ENCODE measurements at regions not wholly inside any gene's neighbourhood (a gene's known extent, or its start where the extent isn't known, plus 50 kb on each side); places are given as distances from the start of the nearest gene placed in this dataset.

DNA sequence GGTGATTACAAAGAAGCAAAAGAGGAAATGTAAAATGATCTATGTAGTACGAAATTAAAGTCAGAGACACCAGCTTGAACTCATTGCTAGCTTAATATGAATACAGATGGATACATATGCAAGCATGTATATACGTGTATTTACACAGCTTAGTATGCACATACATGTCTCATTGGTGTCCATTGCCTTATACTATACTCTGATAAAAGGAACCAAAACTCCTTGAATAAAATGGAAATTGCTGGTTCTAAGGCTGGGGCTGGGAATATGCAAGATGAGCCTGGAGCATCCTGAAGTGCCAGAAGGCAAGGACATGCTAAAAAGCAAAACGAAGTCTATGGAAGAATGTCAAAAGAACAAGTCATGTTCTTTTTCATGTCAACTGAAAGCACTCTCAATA lies 1424.4 kb upstream of the SLC39A10 start:
- DNase-seq (ENCODE audit: low spot score) (no peak), ATAC-seq (ENCODE audit: low FRiP score) (no peak)
- TF ChIP-seq, protein P1, sequence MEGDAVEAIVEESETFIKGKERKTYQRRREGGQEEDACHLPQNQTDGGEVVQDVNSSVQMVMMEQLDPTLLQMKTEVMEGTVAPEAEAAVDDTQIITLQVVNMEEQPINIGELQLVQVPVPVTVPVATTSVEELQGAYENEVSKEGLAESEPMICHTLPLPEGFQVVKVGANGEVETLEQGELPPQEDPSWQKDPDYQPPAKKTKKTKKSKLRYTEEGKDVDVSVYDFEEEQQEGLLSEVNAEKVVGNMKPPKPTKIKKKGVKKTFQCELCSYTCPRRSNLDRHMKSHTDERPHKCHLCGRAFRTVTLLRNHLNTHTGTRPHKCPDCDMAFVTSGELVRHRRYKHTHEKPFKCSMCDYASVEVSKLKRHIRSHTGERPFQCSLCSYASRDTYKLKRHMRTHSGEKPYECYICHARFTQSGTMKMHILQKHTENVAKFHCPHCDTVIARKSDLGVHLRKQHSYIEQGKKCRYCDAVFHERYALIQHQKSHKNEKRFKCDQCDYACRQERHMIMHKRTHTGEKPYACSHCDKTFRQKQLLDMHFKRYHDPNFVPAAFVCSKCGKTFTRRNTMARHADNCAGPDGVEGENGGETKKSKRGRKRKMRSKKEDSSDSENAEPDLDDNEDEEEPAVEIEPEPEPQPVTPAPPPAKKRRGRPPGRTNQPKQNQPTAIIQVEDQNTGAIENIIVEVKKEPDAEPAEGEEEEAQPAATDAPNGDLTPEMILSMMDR (IDR thresholded peaks at IDR 0.05): no peak

DNA sequence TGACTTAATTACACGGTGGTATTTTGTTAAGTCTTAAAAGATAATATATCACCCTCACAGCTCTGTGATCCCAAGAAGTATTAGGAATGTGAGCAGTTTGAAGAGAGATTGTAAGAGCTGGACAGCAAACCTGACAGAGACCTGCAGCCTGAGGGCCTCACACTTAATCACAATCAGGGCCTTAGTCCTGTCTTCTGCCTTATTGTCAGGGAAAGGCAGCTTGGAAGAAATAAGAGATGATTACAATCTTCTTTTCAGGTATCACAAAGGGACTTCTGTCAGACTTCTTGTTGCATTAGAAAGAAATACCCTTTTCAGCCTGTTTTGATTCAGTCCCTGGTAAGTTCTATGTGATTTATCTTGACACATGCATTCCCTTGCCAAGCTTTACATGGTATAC lies 1433.8 kb upstream of the SLC39A10 start:
- no peak for ATAC-seq (ENCODE audit: low FRiP score)

DNA sequence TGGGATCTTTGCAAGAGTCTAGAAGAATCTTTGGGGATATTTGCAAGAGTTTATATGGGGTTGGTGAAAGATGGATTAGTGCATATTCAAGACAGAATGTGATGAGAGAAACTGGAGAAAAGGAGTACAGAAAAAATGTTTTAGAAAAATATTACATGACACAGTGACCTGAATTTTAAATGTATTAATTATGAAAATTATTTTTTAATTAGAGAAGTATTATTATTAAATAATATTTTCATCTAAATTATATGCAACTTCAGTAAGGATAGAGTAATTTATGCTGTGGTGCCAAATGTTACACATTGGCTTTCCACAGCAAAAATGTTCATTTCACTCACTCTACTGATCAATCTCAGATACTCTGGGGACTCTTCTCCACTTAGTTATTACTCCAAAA lies 1442.8 kb upstream of the SLC39A10 start:
- no peak for DNase-seq (ENCODE audit: low spot score)
- ATAC-seq (ENCODE audit: low FRiP score): no peak
- TF ChIP-seq, protein P1 (IDR thresholded peaks at IDR 0.05): no peak

More for the DNA sequence above, 1433.8 kb upstream of the SLC39A10 start:
- DNase-seq (ENCODE audit: low spot score): no peak
- TF ChIP-seq, protein P1 (IDR thresholded peaks at IDR 0.05): no peak

DNA sequence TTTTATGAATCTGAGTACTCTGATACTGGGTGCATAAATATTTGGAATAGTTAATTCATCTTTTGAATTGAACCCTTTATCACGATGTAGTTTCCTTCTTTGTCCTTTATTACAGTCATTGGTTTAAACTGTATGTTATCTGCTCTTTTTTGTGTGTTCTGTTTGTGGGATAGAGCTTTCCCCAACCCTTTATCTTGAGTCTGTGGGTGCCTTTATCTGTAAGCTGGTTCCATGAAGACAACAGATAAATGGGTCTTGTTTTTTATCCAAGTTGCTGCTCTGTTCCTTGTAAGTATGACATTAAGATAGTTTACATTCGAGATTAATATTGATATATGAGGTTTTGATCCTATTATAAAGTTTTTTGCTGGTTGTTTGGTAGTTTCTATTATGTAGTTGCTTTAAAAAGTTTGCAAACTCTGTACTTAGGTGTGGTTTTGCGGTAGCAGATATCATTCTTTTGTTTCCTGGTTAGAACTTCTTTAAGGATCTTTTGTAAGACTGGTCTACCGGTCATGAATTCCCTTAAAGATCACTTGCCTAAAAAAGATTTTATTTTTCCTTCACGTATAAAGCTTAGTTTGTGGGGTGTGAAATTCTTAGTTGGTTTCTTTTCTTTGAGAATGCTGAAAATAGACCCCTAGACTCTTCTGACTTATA lies 1451.3 kb upstream of the SLC39A10 start:
- TF ChIP-seq, protein P1 (IDR thresholded peaks at IDR 0.05): no peak
- ATAC-seq (ENCODE audit: low FRiP score) (no peak), DNase-seq (ENCODE audit: low spot score) (no peak)

DNA sequence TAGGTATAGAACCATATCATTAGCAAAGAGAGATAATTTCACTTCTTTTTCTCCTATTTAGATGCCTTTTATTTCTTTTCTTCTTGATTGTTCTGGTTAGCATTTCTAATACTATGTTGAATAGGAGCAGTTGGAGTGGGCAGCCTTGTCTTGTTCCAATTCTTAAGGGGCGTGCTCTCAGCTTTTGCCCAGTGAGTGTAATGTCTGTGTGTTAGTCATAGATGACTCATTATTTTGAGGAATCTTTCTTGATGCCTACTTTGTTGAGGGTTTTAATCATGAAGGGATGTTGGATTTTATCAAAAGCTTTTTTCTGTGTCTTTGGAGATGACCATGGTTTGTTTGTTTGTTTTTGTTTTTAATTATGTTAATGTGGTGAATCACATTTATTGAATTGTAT lies 1453.1 kb upstream of the SLC39A10 start:
- TF ChIP-seq, protein P1 (IDR thresholded peaks at IDR 0.05): no peak
- DNase-seq (ENCODE audit: low spot score): no peak
- no peak for ATAC-seq (ENCODE audit: low FRiP score)

DNA sequence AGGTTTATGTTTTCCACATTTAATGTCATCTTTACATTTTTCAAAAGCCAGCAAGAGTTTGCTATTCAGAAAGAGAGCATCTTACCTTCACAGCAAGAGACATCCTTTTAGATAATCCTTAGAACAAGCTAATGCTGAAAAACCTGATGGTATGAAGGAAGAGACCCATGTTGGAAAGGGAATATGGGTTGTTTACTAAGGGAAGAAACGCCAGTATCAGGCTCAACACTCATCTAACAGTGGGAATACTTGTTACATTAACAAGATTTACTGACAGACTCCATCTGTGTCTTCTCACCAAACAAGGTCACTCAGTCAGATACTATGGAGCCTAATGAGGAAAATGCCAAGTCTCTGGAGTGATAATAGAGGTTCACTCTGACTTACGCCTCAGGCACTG lies 1474.1 kb upstream of the SLC39A10 start:
- DNase-seq (ENCODE audit: low spot score) (no peak), ATAC-seq (ENCODE audit: low FRiP score) (no peak)
- TF ChIP-seq, protein P1 (IDR thresholded peaks at IDR 0.05): no peak

DNA sequence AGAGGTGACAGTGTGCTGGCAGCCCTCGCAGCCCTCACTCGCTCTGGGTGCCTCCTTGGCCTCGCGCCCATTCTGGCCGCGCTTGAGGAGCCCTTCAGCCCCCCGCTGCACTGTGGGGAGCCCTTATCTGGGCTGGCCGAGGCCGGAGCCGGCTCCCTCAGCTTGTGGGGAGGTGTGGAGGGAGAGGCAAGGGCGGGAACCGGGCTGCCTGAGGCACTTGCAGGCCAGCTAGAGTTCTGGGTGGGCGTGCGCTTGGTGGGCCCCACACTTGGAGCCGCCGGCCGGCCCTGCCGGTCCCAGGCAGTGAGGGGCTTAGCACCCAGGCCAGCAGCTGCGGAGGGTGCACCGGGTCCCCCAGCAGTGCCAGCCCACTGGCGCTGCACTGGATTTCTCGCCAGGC lies 1480.9 kb upstream of the SLC39A10 start:
- no peak for ATAC-seq (ENCODE audit: low FRiP score)
- DNase-seq (ENCODE audit: low spot score): no peak
- TF ChIP-seq, protein P1 (IDR thresholded peaks at IDR 0.05): no peak

Measured in omental fat pad (tissue), 3 donors.